ENCODE measurements at regions not wholly inside any gene's neighbourhood (a gene's known extent, or its start where the extent isn't known, plus 50 kb on each side); places are given as distances from the start of the nearest gene placed in this dataset.

- Histone ChIP-seq H3K4me3 (no peak overlapping the region), H3K4me1 (ENCODE audit: insufficient read depth) (no peaks in the 10 kb centered on the region), H3K36me3 (no peaks in the 10 kb centered on the region), H3K27ac (no peak overlapping the region), H3K9me3 (no peaks in the 10 kb centered on the region), H3K27me3 (no peaks in the 10 kb centered on the region)
- intact Hi-C loops (cut with DNase I): no loop called here
- peak in 3 of 5 donors; percentile 2 to 7 (median 4) for DNase-seq
- TF ChIP-seq EP300 (IDR thresholded peaks at IDR 0.05) (no peak), POLR2A (IDR thresholded peaks at IDR 0.05) (no peak)
- WGBS, 3 donors: 74 to 86% (median 80%) methylated on average over 6 of the region's 6 CpGs
Observed at GRCh38 chr10:78348411-78349164, 314.9 kb downstream of the RPS24 start.

- Histone ChIP-seq H3K36me3 (no peaks in the 10 kb centered on the region), H3K27ac (no peak overlapping the region), H3K27me3 (no peaks in the 10 kb centered on the region), H3K4me1 (ENCODE audit: insufficient read depth) (no peaks in the 10 kb centered on the region), H3K4me3 (no peak overlapping the region), H3K9me3 (no peaks in the 10 kb centered on the region)
- intact Hi-C loops (cut with DNase I): no loop called here
- peak in 3 of 5 donors; percentile 2 to 13 (median 8) for DNase-seq
- TF ChIP-seq POLR2A (IDR thresholded peaks at IDR 0.05) (no peak), EP300 (IDR thresholded peaks at IDR 0.05) (no peak), CTCF (IDR thresholded peaks at IDR 0.05) (no peak)
- WGBS, 3 donors: 86 to 95% (median 87%) methylated on average over 4 of the region's 4 CpGs
Observed at GRCh38 chr10:78349165-78349516, 315.5 kb downstream of the RPS24 start.

- TF ChIP-seq POLR2A (IDR thresholded peaks at IDR 0.05) (no peak), EP300 (IDR thresholded peaks at IDR 0.05) (no peak), CTCF (IDR thresholded peaks at IDR 0.05) (no peak)
- H3K4me1 ChIP-seq (ENCODE audit: insufficient read depth): no peaks in the 10 kb centered on the region
- no peak overlapping the region for H3K27ac ChIP-seq
- WGBS, 3 donors: 97 to 98% (median 97%) methylated on average over 2 of the region's 2 CpGs
- H3K36me3 ChIP-seq: no peaks in the 10 kb centered on the region
- intact Hi-C loops (cut with DNase I): no loop called here
- H3K27me3 ChIP-seq: no peaks in the 10 kb centered on the region
- peak in 3 of 5 donors; percentile 3 to 6 (median 6) for DNase-seq
- no peak overlapping the region for H3K4me3 ChIP-seq
- H3K9me3 ChIP-seq: no peaks in the 10 kb centered on the region
Observed at GRCh38 chr10:78349911-78350663, 316.4 kb downstream of the RPS24 start.

GRCh38 chr10:78351283-78351682 lies 317.6 kb downstream of the RPS24 start:
- H3K4me1 ChIP-seq (ENCODE audit: insufficient read depth): no peaks in the 10 kb centered on the region
- H3K9me3 ChIP-seq: no peaks in the 10 kb centered on the region
- TF ChIP-seq POLR2A (IDR thresholded peaks at IDR 0.05): no peak
- TF ChIP-seq CTCF (IDR thresholded peaks at IDR 0.05): no peak
- no peak for TF ChIP-seq EP300 (IDR thresholded peaks at IDR 0.05)
- 96 to 98% (median 97%) methylated on average over 6 of the region's 6 CpGs for WGBS, 3 donors
- intact Hi-C loops (cut with DNase I): no loop called here
- no peaks in the 10 kb centered on the region for H3K36me3 ChIP-seq
- DNase-seq: peak in 1 of 5 donors; percentile 10
- no peak overlapping the region for H3K27ac ChIP-seq
- no peaks in the 10 kb centered on the region for H3K27me3 ChIP-seq
- no peak overlapping the region for H3K4me3 ChIP-seq

GRCh38 chr10:78351809-78352208 lies 318.1 kb downstream of the RPS24 start:
- Histone ChIP-seq H3K4me1 (ENCODE audit: insufficient read depth) (no peaks in the 10 kb centered on the region), H3K4me3 (no peak overlapping the region), H3K27ac (no peak overlapping the region), H3K27me3 (no peaks in the 10 kb centered on the region), H3K9me3 (no peaks in the 10 kb centered on the region), H3K36me3 (no peaks in the 10 kb centered on the region)
- DNase-seq: peak in 1 of 5 donors; percentile 5
- intact Hi-C loops (cut with DNase I): no loop called here
- no peak for TF ChIP-seq EP300 (IDR thresholded peaks at IDR 0.05)
- TF ChIP-seq CTCF (IDR thresholded peaks at IDR 0.05): no peak
- no peak for TF ChIP-seq POLR2A (IDR thresholded peaks at IDR 0.05)
- WGBS, 3 donors: 47 to 66% (median 65%) methylated on average over 3 of the region's 3 CpGs
